GM12891 (cell line): ENCODE measurements at regions not wholly inside any gene's neighbourhood (a gene's known extent, or its start where the extent isn't known, plus 50 kb on each side); places are given as distances from the start of the nearest gene placed in this dataset.

Experiments used
- DNase-seq: peaks from one replicate; pipeline ENCODE4 v3.0.0; 2011; ENCODE audit warnings: low spot score; ENCODE audit not compliant: insufficient read length
- FAIRE-seq: peaks from 2 replicates; lab custom pipeline; 2011; peaks lifted over from hg19 to GRCh38; lab: Jason Lieb, UNC
- PAX5 ChIP-seq: IDR thresholded peaks from 2 replicates; pipeline ENCODE4 v1.6.1; 2011; ENCODE audit warnings: low read length, moderate library complexity, mild to moderate bottlenecking; ENCODE audit not compliant: insufficient read depth, severe bottlenecking
- POLR2A ChIP-seq: IDR thresholded peaks from 2 replicates; pipeline ENCODE4 v1.6.1; 2011; ENCODE audit warnings: low read depth, low read length, control low read depth
- POLR2AphosphoS5 ChIP-seq: IDR thresholded peaks from 2 replicates; pipeline ENCODE4 v1.6.1; 2011; ENCODE audit warnings: low read depth, low read length, control low read depth
- POU2F2 ChIP-seq: IDR thresholded peaks from 2 replicates; pipeline ENCODE4 v1.6.1; 2011; ENCODE audit warnings: low read depth, mild to moderate bottlenecking, control low read depth, low read length, moderate library complexity
- SPI1 ChIP-seq: IDR thresholded peaks from 2 replicates; pipeline ENCODE4 v1.6.1; 2011; ENCODE audit warnings: low read depth, low read length, control low read depth
- TAF1 ChIP-seq: IDR thresholded peaks from 2 replicates; pipeline ENCODE4 v1.6.1; 2011; ENCODE audit warnings: low read depth, low read length, control low read depth

GRCh38 chr6:21310568-21311140 lies 282.9 kb upstream of the SOX4 start:
- no peak for FAIRE-seq
- no peak for TF ChIP-seq TAF1
- TF ChIP-seq POU2F2 = no peak
- TF ChIP-seq POLR2AphosphoS5 = no peak
- TF ChIP-seq SPI1 = no peak
- DNase-seq = no peak

DNA sequence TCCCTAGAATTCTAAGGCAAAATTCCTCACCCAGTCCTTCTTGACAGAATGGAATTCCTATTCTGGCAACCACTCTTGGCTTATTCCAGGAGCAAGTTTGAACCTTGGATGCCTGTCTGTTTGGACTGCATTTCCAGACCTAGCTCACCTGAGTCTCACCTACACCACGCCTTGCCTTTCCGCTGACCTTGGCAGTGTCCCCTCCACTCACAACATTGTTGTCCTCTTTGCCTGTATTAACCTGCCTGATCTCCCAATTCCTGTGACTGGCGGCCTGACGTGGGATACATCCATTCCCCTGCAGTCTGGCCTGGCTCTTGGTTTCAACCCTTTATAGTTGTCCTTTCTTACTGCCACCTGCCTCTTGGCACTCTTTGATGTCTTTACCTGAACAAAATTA lies 281.4 kb upstream of the SOX4 start:
- FAIRE-seq (no peak), DNase-seq (no peak)
- no peak for TF ChIP-seq TAF1
- no peak for TF ChIP-seq PAX5
- no peak for TF ChIP-seq POLR2AphosphoS5
- TF ChIP-seq SPI1 = no peak
- TF ChIP-seq POLR2A = no peak
- TF ChIP-seq POU2F2 = no peak

DNA sequence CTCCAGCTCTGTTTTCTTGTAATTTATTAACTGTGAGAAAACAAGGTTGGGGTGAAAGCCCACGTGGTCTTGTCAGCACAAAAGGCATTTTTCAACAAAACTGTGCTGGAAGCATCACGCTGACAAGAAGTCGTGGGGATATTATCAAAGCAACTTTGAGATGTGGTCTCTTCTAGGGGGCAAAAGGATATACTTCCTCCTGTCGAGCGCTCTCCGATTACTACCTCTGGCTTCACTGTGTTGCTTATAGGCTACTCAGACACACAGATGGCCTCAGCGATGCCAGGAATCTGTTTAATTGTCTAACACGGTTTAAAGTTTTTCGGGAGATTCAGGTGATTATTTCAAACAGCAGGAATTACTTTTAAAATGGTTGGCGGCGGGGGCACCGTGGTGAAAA lies 275.9 kb upstream of the SOX4 start:
- FAIRE-seq (no peak), DNase-seq (no peak)
- no peak for TF ChIP-seq SPI1
- TF ChIP-seq POU2F2 = no peak
- no peak for TF ChIP-seq POLR2AphosphoS5
- TF ChIP-seq TAF1 = no peak
- TF ChIP-seq POLR2A = no peak
- TF ChIP-seq PAX5 = no peak

GRCh38 chr6:21321076-21321475 lies 272.5 kb upstream of the SOX4 start:
- TF ChIP-seq PAX5 (no peak), POLR2AphosphoS5 (no peak), POLR2A (no peak), POU2F2 (no peak)
- DNase-seq (no peak), FAIRE-seq (no peak)

- no peak for FAIRE-seq
- TF ChIP-seq TAF1 = no peak
- no peak for TF ChIP-seq SPI1
- no peak for TF ChIP-seq POLR2A
- TF ChIP-seq PAX5 = no peak
- TF ChIP-seq POLR2AphosphoS5 = no peak
- no peak for TF ChIP-seq POU2F2
- DNase-seq = no peak
These were observed 272.0 kb upstream of the SOX4 start for GRCh38 chr6:21321531-21321930.

GRCh38 chr6:21323577-21323976 lies 270.0 kb upstream of the SOX4 start:
- TF ChIP-seq POU2F2 = no peak
- no peak for TF ChIP-seq SPI1
- no peak for DNase-seq

DNA sequence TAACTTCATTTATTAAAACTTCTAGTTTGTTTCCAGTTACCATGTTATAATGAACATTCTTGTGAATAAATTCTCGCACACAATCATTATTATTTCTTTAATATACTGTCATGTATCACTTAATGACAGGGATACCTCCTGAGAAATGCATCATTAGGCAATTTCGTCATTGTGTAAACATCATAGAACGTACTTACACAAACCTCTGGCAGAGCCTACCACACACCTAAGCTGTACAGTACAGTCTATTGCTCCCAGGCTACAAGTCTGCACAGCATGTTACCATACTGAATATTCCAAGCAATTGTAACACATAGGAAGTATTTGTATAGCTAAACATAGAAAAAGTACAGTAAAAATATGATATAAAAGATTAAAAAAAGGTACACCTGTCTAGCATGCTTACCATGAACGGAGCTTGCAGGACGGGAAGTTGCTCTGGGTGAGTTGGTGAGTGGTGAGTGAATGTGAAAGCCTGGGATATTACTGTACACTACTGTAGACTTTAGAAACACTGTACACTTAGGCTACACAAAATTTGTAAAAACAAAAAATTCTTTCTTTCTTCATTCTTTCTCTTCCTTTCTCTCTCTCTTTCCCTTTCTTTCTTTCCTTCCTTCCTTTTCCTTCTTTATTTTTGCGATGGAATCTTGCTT lies 268.2 kb upstream of the SOX4 start:
- TF ChIP-seq PAX5 = no peak
- no peak for TF ChIP-seq POU2F2
- TF ChIP-seq SPI1 = no peak
- no peak for TF ChIP-seq POLR2AphosphoS5
- TF ChIP-seq TAF1 = no peak
- TF ChIP-seq POLR2A = no peak
- FAIRE-seq (no peak), DNase-seq (no peak)

More at GRCh38 chr6:21323577-21323976, 270.0 kb upstream of the SOX4 start:
- no peak for FAIRE-seq

GRCh38 chr6:21327326-21328112 lies 266.0 kb upstream of the SOX4 start:
- DNase-seq (no peak), FAIRE-seq (no peak)
- no peak for TF ChIP-seq TAF1
- no peak for TF ChIP-seq SPI1
- no peak for TF ChIP-seq POU2F2
- TF ChIP-seq PAX5 = no peak
- TF ChIP-seq POLR2AphosphoS5 = no peak
- TF ChIP-seq POLR2A = no peak

DNA sequence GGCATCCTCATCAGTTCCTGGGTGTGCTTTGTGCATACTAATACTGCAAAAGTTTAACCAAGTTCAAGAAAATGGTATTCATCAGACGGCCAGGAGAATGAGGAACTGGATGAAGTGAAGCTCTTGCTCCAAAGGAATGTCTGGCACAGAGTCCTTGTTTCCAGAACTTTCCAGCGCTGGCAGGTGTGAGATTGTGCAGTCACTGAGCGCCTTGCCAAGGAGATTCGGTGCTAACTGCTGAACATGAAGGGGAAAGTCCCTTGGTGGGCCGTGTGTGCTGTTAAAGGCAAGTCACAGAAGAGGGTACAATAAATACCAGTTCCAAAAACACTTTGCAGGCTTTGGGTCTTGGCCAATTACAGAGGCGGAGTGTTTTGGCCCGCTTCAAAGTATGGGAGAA lies 262.3 kb upstream of the SOX4 start:
- no peak for FAIRE-seq
- TF ChIP-seq TAF1 = no peak
- no peak for DNase-seq

GRCh38 chr6:21332077-21332476 lies 261.5 kb upstream of the SOX4 start:
- DNase-seq (no peak), FAIRE-seq (no peak)
- TF ChIP-seq TAF1 = no peak
- no peak for TF ChIP-seq POU2F2
- TF ChIP-seq POLR2A = no peak
- no peak for TF ChIP-seq SPI1
- no peak for TF ChIP-seq POLR2AphosphoS5
- TF ChIP-seq PAX5 = no peak
